ENCODE measurements at regions not wholly inside any gene's neighbourhood (a gene's known extent, or its start where the extent isn't known, plus 50 kb on each side); places are given as distances from the start of the nearest gene placed in this dataset.
"Not testable (repeated sequence)": the region's sequence is repeated elsewhere in the genome, so short reads cannot be mapped to it uniquely, and the experiment has no call there.

DNA sequence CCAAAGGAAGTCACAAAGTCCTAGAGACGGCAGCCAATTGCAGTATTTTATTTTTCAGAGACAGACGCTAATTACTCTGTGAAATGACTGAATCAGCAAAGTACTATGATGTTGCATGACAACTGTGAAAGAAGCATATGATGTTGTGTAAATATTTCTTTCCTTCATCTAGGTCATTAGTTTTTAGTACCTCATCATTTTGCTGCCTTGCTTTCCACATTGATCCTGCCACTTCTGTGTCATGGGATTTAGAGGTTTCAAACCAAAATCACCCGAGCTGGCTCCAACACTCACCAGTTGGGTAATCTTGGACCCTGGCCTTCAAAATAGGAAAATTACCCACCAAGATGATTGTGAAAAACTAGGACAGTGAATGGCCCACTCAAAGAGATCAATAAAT lies 585.2 kb downstream of the ACTL7B start:
- DNase-seq = no peak

- DNase-seq = no peak
Observed at GRCh38 chr9:108270051-108270450, 585.7 kb downstream of the ACTL7B start.

DNA sequence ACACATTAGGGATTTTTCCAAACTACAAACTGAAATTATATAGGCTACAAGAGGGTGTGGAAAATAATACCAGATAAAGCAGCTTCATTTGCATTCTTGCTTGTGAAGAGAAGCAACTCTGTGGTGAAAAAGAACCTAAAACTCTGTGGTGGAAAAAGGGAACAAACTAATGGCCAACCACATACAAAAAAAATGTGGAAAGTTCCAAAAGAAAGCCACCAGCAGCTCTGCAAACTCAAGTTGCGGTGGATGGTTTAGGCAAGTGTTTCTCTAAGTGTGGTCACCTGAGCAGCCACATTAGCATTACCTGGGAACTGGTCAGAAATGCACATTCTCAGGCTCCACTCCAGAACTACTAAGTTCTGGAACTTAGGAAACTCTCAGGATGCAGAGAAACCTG lies 586.4 kb downstream of the ACTL7B start:
- no peak for DNase-seq

GRCh38 chr9:108265065-108265464 lies 590.7 kb downstream of the ACTL7B start:
- no peak for DNase-seq

DNA sequence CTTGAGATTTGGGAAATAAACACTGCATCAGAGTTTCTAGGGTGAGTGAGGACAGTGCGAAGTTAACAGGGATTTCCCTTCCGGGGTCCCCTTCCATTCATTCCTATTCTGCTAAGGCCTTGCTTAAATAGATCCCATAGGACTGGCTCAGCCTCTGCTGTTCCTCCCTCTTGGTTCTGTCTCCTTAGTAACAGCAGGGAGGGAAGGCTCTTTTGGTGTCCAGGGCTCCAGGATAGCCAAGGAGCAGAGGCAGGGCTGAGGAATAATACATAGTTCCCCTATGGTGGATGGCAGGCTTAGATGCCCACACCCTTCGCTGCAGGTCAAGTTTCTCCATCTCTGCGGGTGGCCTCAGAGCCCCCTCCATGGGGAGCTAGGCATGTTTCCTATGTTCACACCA lies 591.7 kb downstream of the ACTL7B start:
- DNase-seq = no peak

DNA sequence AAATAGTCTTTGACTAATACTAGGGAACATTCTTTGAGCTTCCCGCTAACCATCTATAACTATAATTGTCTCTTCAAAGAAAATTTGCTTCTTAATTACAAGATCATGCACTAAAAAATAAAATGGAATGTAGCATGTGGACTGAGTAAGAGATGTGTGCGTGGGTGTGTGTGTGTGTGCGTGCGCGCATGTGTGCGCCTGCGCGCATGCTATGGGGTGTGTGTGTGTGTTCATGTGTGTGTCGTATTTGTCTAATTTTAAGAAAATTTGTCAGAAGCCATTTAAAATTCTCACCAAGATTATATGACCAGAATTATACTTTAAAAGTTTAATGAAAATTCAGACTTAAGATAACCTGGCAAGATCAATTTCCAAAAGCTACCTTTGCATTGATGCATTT lies 593.0 kb downstream of the ACTL7B start:
- DNase-seq = no peak

DNA sequence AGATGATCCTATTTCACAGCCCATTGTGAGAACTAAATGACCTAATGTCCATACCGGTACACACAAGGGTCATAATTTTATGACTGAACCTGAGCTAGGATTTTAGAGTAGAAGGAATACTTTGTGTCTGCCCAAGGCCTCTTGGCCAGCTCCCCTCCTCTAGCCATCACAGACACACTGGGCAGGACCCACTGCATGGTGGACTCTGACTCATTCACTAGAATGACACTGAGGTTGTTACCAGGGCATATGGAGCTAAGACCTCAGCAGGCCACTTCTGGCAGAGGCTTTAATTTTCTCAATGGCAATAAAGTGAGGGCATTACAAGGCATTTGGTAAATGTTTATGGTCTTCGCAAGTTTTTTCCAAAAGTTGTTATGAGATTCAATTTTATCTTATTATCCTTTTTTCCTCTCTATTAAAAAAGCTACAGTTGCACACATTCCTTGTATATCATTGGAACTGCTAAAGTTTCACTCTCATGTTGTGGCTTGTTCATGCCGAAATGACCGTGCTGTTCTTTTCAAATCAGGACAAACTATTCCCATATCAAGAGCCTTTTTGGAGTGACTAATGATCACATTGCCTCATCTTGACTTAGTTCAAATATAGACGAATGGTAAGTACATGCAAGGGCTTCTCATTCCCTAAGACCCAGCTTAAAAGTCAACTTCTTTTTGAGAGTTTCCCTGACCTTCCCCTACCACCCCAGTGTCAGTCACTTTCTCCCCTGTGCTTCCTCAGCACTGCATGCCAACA lies 595.7 kb downstream of the ACTL7B start:
- DNase-seq = no peak

- DNase-seq = no peak
Observed at GRCh38 chr9:108258640-108259039, 597.1 kb downstream of the ACTL7B start.

- no peak for DNase-seq
Observed at GRCh38 chr9:108257382-108257781, 598.4 kb downstream of the ACTL7B start.

DNA sequence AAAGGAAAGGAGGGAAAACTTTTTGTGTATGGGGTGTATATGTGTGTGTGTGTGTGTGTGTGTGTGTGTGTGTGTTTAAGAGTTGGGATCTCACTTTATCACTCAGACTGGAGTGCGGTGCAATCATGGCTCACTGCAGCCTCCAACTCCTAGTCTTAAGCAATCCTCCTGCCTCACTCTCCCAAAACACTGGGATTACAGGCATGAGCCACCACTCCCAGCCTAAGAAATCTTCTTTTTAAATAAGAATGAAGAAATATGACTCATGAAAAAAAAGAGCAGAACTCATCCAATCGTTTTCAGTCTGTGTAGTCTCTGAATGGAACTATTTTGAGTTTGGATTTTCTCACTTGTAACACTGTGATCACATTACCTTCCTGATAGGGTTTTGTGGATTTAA lies 601.5 kb downstream of the ACTL7B start:
- DNase-seq = no peak

DNA sequence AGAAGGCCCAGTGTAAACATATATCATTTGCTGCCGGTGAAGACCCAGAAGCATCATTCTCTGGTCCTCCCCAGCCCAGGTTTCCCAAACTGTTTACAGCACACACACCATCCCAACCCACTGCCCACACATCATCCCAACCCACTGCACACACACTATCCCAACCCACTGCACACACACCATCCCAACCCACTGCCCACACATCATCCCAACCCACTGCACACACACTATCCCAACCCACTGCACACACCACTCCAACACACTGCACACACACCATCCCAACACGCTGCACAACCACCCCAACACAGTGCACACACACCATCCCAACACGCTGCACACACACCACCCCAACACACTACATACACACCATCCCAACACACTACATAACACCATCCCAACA lies 608.4 kb downstream of the ACTL7B start:
- not testable (repeated sequence) for DNase-seq

DNA sequence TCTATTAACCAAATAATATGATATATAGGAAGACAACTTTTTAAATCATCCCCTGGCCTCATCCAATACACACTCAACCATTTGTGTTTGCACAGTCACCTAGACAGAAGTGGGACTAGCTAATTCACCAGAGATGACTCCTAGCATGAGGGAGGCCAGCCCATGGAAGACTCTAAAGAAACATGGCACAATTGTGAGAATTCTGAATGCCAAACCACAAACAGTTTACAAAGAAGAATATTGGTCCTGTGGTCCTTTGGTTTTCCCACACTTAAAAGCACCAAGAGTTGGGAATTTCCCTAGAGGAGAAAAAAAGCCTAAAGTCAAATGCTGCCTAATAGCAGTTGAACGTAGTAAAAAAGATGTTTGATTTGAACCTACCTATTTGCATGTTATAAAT lies 609.9 kb downstream of the ACTL7B start:
- DNase-seq = no peak

GRCh38 chr9:108245331-108245730 lies 610.5 kb downstream of the ACTL7B start:
- no peak for DNase-seq

GRCh38 chr9:108244686-108245085 lies 611.1 kb downstream of the ACTL7B start:
- DNase-seq = no peak

GRCh38 chr9:108241384-108242073 lies 614.3 kb downstream of the ACTL7B start:
- no peak for DNase-seq

GRCh38 chr9:108239696-108240321 lies 616.0 kb downstream of the ACTL7B start:
- DNase-seq = no peak

GRCh38 chr9:108235609-108236008 lies 620.2 kb downstream of the ACTL7B start:
- no peak for DNase-seq

- DNase-seq = no peak
Observed at GRCh38 chr9:108234811-108235210, 621.0 kb downstream of the ACTL7B start.

- DNase-seq = no peak
Observed at GRCh38 chr9:108225149-108225800, 630.5 kb downstream of the ACTL7B start.

DNA sequence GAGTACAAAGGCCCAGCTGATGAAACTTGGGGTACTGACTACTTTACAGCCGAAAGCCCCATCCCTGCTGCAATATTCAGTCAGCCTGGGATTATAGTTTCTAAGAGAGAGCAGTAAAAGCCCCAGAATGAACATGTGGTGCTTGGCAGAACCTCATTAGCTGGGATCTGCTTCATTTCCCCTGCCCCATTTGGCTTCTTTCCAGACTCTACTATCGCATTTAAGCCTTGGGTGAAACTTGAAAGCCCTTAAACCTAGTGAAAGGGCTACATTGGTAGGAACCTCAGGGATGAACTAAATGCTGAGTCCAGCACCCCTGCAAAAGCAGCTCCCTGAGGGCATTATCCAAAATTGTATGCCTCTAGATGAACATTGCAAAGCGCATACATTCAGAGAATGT lies 631.1 kb downstream of the ACTL7B start:
- DNase-seq = no peak

- no peak for DNase-seq
Observed at GRCh38 chr9:108219664-108220063, 636.1 kb downstream of the ACTL7B start.

- no peak for DNase-seq
Observed at GRCh38 chr9:108217431-108218349, 638.1 kb downstream of the ACTL7B start.

DNA sequence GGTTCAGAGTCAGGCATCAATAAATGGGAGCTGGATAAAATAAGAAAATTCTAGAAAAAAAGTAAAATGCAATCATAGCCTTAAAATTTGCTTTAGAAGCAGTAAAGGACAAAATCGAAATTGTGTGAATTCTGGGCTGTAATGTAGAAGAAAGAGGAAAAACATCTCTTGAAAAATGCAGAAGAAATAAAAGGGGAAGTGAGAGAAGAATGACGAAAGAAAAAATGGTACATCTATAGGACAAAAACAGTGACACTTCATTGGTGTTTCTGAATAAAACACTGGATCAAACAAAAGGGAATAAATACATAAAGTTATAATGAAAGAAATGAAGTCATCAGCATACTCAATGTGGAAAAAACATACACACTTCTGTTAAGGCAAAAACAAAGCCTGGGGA lies 642.3 kb downstream of the ACTL7B start:
- DNase-seq = no peak
